B cell (primary cell): ENCODE measurements at regions not wholly inside any gene's neighbourhood (a gene's known extent, or its start where the extent isn't known, plus 50 kb on each side); places are given as distances from the start of the nearest gene placed in this dataset.

ENCODE experiments used
- ATAC-seq: fragments of 200-7000 bp; cut with Tn5 transposase; one replicate; pipeline ENCODE4 v1.10.0; 2021; ENCODE audit warnings: low read depth, mild to moderate bottlenecking, moderate number of reproducible peaks, moderate library complexity
- CTCF ChIA-PET: fragments of 350-600 bp; sonication (Branson Sonifier 250); formaldehyde crosslinking; loops from one replicate; lab custom pipeline; 2021; ENCODE audit warnings: antibody characterized with exemption, inconsistent platforms; lab: Charles Lee
- POLR2A ChIA-PET: fragments of 350-600 bp; sonication (Branson Sonifier 250); formaldehyde crosslinking; loops from one replicate; lab custom pipeline; 2021; ENCODE audit warnings: antibody characterized with exemption; lab: Charles Lee
- DNase-seq: peaks from one replicate; pipeline ENCODE4 v3.0.0; 2013
- H2AFZ ChIP-seq: 2 replicates; pipeline ENCODE4 v1.6.1; 2012; ENCODE audit warnings: mild to moderate bottlenecking, low read depth, low read length; ENCODE audit not compliant: insufficient read depth, poor library complexity, severe bottlenecking
- H3K27ac ChIP-seq, 2 donors: 1 replicate in 1 of 2; 2 replicates in 1 of 2; pipeline ENCODE4 v1.5.1; 2012 to 2013; ENCODE audit warnings: low read length in 2 of 2, mild to moderate bottlenecking in 2 of 2, moderate library complexity in 1 of 2
- H3K27me3 ChIP-seq, 4 experiments: fragments of 200-600 bp in 1 of 4; sonication (generic) in 1 of 4; replicated peaks in 1 of 4; 1 replicate in 2 of 4; 2 replicates in 2 of 4; pipeline versions ENCODE4 v1.6.1 to v1.7.0; 2013 to 2016; ENCODE audit warnings: low read length in 3 of 4, mild to moderate bottlenecking in 2 of 4, mixed read lengths in 1 of 4, moderate library complexity in 1 of 4; ENCODE audit not compliant: insufficient read depth in 4 of 4, control insufficient read depth in 3 of 4; ENCODE audit errors: control extremely low read depth in 1 of 4
- H3K36me3 ChIP-seq, 2 experiments: replicated peaks in 1 of 2; 1 replicate in 1 of 2; 2 replicates in 1 of 2; pipeline versions ENCODE4 v1.6.1 to v1.7.1; 2013; ENCODE audit warnings: low read length in 1 of 2; ENCODE audit not compliant: insufficient read depth in 2 of 2, control insufficient read depth in 1 of 2; ENCODE audit errors: control extremely low read depth in 1 of 2, extremely low read depth in 1 of 2
- H3K4me1 ChIP-seq, 2 donors: fragments of 200-600 bp in 1 of 2; sonication (generic) in 1 of 2; 1 replicate in 1 of 2; 2 replicates in 1 of 2; pipeline versions ENCODE4 v1.5.1 to v1.6.1; 2013 to 2017; ENCODE audit warnings: low read length in 2 of 2; ENCODE audit not compliant: control insufficient read depth in 2 of 2, insufficient read depth in 2 of 2
- H3K4me2 ChIP-seq: replicated peaks from 2 replicates; pipeline ENCODE3; 2012; ENCODE audit warnings: mild to moderate bottlenecking, low read depth, low read length; ENCODE audit not compliant: poor library complexity, severe bottlenecking
- H3K4me3 ChIP-seq, 5 experiments: fragments of 200-600 bp in 1 of 5; sonication (generic) in 1 of 5; 1 replicate in 3 of 5; 2 replicates in 2 of 5; pipeline versions ENCODE4 v1.5.1 to v1.7.0; 2011 to 2016; ENCODE audit warnings: low read length in 4 of 5, mild to moderate bottlenecking in 4 of 5, low read depth in 2 of 5, control low read depth in 1 of 5, moderate library complexity in 1 of 5; ENCODE audit not compliant: insufficient read depth in 1 of 5; ENCODE audit errors: control extremely low read depth in 1 of 5, extremely low read depth in 1 of 5
- H3K79me2 ChIP-seq: fragments of 200-600 bp; sonication (generic); one replicate; pipeline ENCODE4 v1.6.0; 2016; ENCODE audit warnings: low read length; ENCODE audit not compliant: control insufficient read depth, insufficient read depth
- H3K9ac ChIP-seq: fragments of 200-600 bp; sonication (generic); 2 replicates; pipeline ENCODE4 v1.6.1; 2017; ENCODE audit warnings: mild to moderate bottlenecking, low read length, moderate library complexity
- H3K9me3 ChIP-seq, 3 donors: one replicate each; pipeline versions ENCODE4 v1.6.1 to v1.7.1; 2013; ENCODE audit warnings: low read length in 2 of 3; ENCODE audit not compliant: control insufficient read depth in 2 of 3, insufficient read depth in 1 of 3; ENCODE audit errors: control extremely low read depth in 1 of 3
- H4K20me1 ChIP-seq: 2 replicates; pipeline ENCODE4 v1.6.0; 2012; ENCODE audit warnings: mild to moderate bottlenecking, low read length; ENCODE audit not compliant: insufficient read depth, control insufficient read depth, poor library complexity, severe bottlenecking
- H3K27ac Mint-ChIP-seq: one replicate; pipeline ENCODE4 v1.8.0; 2021; ENCODE audit warnings: mixed read lengths
- H3K27me3 Mint-ChIP-seq: one replicate; pipeline ENCODE4 v1.8.0; 2021; ENCODE audit warnings: mixed read lengths
- H3K4me1 Mint-ChIP-seq: one replicate; pipeline ENCODE4 v1.8.0; 2021; ENCODE audit warnings: mixed read lengths
- H3K4me3 Mint-ChIP-seq: one replicate; pipeline ENCODE4 v1.8.0; 2021; ENCODE audit warnings: mixed read lengths
- H3K9me3 Mint-ChIP-seq: one replicate; pipeline ENCODE4 v1.8.0; 2022; ENCODE audit warnings: mixed read lengths; ENCODE audit not compliant: insufficient read depth
- CTCF ChIP-seq: fragments of 200-600 bp; IDR thresholded peaks from one replicate; pipeline ENCODE4 v1.8.0; 2022; ENCODE audit warnings: antibody characterized with exemption, mild to moderate bottlenecking
- EZH2 ChIP-seq: IDR thresholded peaks from 2 replicates; pipeline ENCODE4 v1.6.1; 2012; ENCODE audit warnings: borderline replicate concordance, low read depth, mild to moderate bottlenecking, moderate library complexity, low read length; ENCODE audit not compliant: insufficient read depth, poor library complexity, severe bottlenecking
- WGBS: methylation state at CpG from one replicate; pipeline ENCODE4 v1.1.5; 2013; ENCODE audit warnings: missing lambda C conversion rate; ENCODE audit not compliant: insufficient coverage; 5-methylcytosine and 5-hydroxymethylcytosine counted together
- intact Hi-C: fragments of 100-400 bp; cut with micrococcal nuclease; formaldehyde crosslinking; loops from one replicate; pipeline ENCODE4 v1.10.0; 2022

GRCh38 chrX:22467571-22467970, 194.9 kb downstream of the CBLL2 start:
- no peaks in the 10 kb centered on the region for H3K27me3 Mint-ChIP-seq
- Histone ChIP-seq H3K4me1 (peaks cover 22 to 25% of the 10 kb centered on the region in 2 donors), H3K27ac (no peak overlapping the region), H3K4me2 (no peak overlapping the region), H3K4me3 (no peak overlapping the region), H3K27me3 (no peaks in the 10 kb centered on the region), H3K79me2 (no peaks in the 10 kb centered on the region), H4K20me1 (no peaks in the 10 kb centered on the region), H3K9me3 (no peaks in the 10 kb centered on the region), H3K9ac (no peak overlapping the region), H3K36me3 (no peaks in the 10 kb centered on the region), H2AFZ (no peak overlapping the region)
- no peaks in the 10 kb centered on the region for H3K9me3 Mint-ChIP-seq
- ChIA-PET CTCF (no interaction called here), POLR2A (no interaction called here)
- no CpG with 5 or more reads among the region's 2 CpGs for WGBS
- H3K4me3 Mint-ChIP-seq: peak overlapping the region; percentile 26
- H3K27ac Mint-ChIP-seq: no peak overlapping the region
- ATAC-seq: peak; percentile 28
- TF ChIP-seq CTCF (no peak), EZH2 (no peak)
- H3K4me1 Mint-ChIP-seq: peaks cover 34% of the 10 kb centered on the region
- DNase-seq: peak; percentile 21
- intact Hi-C loops: no loop called here

DNA sequence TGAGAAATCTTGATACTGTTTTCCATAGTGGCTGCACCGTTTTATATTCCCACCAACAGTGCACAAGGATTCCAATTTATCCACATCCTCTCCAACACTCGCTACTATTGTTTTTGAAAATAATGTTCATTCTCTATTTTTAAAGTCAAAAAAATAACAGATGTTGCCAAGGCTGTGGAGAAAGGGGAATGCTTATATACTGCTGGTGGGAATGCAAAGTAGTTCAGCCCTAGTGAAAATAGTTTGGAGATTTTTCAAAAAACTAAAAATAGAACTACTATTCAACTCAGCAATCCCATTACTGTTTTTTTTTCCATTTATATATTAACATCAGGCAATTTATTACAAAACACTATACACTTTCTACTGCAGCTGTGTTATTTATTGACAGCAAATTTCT, 208.7 kb downstream of the CBLL2 start:
- no peak overlapping the region for H3K4me3 Mint-ChIP-seq
- POLR2A ChIA-PET: no interaction called here
- H3K27me3 ChIP-seq: no peaks in the 10 kb centered on the region

More for the DNA sequence above, 208.7 kb downstream of the CBLL2 start:
- Mint-ChIP-seq H3K9me3 (no peaks in the 10 kb centered on the region), H3K27ac (no peak overlapping the region), H3K27me3 (no peaks in the 10 kb centered on the region), H3K4me1 (peaks cover 3% of the 10 kb centered on the region)
- Histone ChIP-seq H3K4me2 (no peak overlapping the region), H3K9me3 (peaks cover 0 to 6% (median 0%) of the 10 kb centered on the region in 3 donors), H2AFZ (no peak overlapping the region), H3K4me1 (no peaks in the 10 kb centered on the region), H4K20me1 (no peaks in the 10 kb centered on the region), H3K9ac (no peak overlapping the region), H3K27ac (no peak overlapping the region), H3K4me3 (no peak overlapping the region), H3K36me3 (no peaks in the 10 kb centered on the region), H3K79me2 (no peaks in the 10 kb centered on the region)
- DNase-seq: no peak
- CTCF ChIA-PET: no interaction called here
- intact Hi-C loops: no loop called here
- no peak for TF ChIP-seq EZH2
- TF ChIP-seq CTCF: no peak
- ATAC-seq: no peak
- no CpG with 5 or more reads among the region's 2 CpGs for WGBS
